ENCODE measurements at regions not wholly inside any gene's neighbourhood (a gene's known extent, or its start where the extent isn't known, plus 50 kb on each side); places are given as distances from the start of the nearest gene placed in this dataset.

DNA sequence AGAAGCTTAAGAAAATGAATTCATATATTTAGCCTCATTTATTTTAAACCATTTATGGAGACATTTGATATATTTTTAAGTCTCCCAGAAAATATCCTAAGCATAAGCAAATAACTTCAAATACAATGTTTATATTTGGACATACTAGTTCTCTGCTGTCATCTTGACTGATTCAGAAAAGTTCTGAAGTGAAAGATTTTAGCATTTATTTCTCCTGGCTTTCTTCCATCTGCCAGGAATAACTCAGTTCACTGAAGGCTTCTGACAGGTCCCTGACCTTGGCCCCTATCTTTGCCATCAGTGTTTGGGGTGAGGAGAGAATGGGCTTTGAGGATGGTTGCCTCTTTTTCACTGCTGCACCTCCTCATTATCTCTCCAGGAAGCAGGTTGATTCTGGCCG lies 115.7 kb downstream of the SLIT2 start:
- TF ChIP-seq, protein P1, sequence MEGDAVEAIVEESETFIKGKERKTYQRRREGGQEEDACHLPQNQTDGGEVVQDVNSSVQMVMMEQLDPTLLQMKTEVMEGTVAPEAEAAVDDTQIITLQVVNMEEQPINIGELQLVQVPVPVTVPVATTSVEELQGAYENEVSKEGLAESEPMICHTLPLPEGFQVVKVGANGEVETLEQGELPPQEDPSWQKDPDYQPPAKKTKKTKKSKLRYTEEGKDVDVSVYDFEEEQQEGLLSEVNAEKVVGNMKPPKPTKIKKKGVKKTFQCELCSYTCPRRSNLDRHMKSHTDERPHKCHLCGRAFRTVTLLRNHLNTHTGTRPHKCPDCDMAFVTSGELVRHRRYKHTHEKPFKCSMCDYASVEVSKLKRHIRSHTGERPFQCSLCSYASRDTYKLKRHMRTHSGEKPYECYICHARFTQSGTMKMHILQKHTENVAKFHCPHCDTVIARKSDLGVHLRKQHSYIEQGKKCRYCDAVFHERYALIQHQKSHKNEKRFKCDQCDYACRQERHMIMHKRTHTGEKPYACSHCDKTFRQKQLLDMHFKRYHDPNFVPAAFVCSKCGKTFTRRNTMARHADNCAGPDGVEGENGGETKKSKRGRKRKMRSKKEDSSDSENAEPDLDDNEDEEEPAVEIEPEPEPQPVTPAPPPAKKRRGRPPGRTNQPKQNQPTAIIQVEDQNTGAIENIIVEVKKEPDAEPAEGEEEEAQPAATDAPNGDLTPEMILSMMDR (IDR thresholded peaks at IDR 0.05; ENCODE audit: extremely low read depth in 1 of 2, insufficient read depth in 1 of 2, low read depth in 1 of 2, low read length in 2 of 2), result no peak
- TF ChIP-seq EZH2 (IDR thresholded peaks at IDR 0.05; ENCODE audit: borderline replicate concordance, low read depth, low read length, severe bottlenecking) (no peak), GATA2 (IDR thresholded peaks at IDR 0.05; ENCODE audit: insufficient read depth, insufficient read length, low read depth, low read length) (no peak), POLR2AphosphoS5 (IDR thresholded peaks at IDR 0.05; ENCODE audit: insufficient read depth, low read depth, low read length) (no peak), POLR2A (IDR thresholded peaks at IDR 0.05; ENCODE audit: low read depth, low read length) (no peak), JUN (IDR thresholded peaks at IDR 0.05; ENCODE audit: borderline replicate concordance, insufficient read depth, insufficient read length, low read depth) (no peak), FOS (IDR thresholded peaks at IDR 0.05; ENCODE audit: borderline replicate concordance, insufficient read depth, low read length) (no peak), MYC (IDR thresholded peaks at IDR 0.05; ENCODE audit: low read depth, low read length) (no peak)
- TF ChIP-seq, protein P2, sequence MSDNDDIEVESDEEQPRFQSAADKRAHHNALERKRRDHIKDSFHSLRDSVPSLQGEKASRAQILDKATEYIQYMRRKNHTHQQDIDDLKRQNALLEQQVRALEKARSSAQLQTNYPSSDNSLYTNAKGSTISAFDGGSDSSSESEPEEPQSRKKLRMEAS (IDR thresholded peaks at IDR 0.05; ENCODE audit: insufficient read depth, insufficient read length), result no peak

Measured in endothelial cell of umbilical vein (primary cell).